GM12878 (cell line): ENCODE measurements at regions not wholly inside any gene's neighbourhood (a gene's known extent, or its start where the extent isn't known, plus 50 kb on each side); places are given as distances from the start of the nearest gene placed in this dataset.

ENCODE experiments used
- ATAC-seq: fragments of 200-7000 bp; cut with Tn5 transposase; 3 replicates; pipeline ENCODE4 v1.9.1; 2020; ENCODE audit warnings: mild to moderate bottlenecking, moderate library complexity
- BruUV-seq: library from RNA; stranded (reverse); fragments of 400-500 nt; replicated peaks from 2 replicates; lab custom pipeline; 2021; lab: Mats Ljungman, UMichigan
- CTCF ChIA-PET: fragments of 300-600 bp; sonication (Branson Sonifier 250); formaldehyde crosslinking; extraction: SDS; loops from one replicate; lab custom pipeline; 2021; ENCODE audit warnings: inconsistent platforms; lab: Yijun Ruan, JAX
- POLR2A ChIA-PET: fragments of 350-600 bp; formaldehyde crosslinking; extraction: SDS; loops from one replicate; lab custom pipeline; 2021; ENCODE audit warnings: inconsistent platforms; lab: Charles Lee
- RAD21 ChIA-PET: fragments of 300-600 bp; sonication (Branson Sonifier 250); formaldehyde crosslinking; loops from one replicate; lab custom pipeline; 2023; ENCODE audit warnings: antibody characterized with exemption; ENCODE audit not compliant: unreplicated experiment; lab: Charles Lee
- SMC1A ChIA-PET: fragments of 300-600 bp; sonication (Branson Sonifier 250); formaldehyde crosslinking; loops from one replicate; lab custom pipeline; 2023; ENCODE audit not compliant: unreplicated experiment, uncharacterized antibody; lab: Charles Lee
- DNase-seq: peaks from one replicate; pipeline ENCODE4 v3.0.0-alpha.2; 2011; ENCODE audit warnings: low read depth, low spot score
- FAIRE-seq: peaks from 3 replicates; lab custom pipeline; 2011; peaks lifted over from hg19 to GRCh38; lab: Jason Lieb, UNC
- H2AFZ ChIP-seq: 2 replicates; pipeline ENCODE4 v1.6.0; 2011; ENCODE audit warnings: low read depth, low read length, control low read depth; ENCODE audit not compliant: control insufficient read depth
- H3K27ac ChIP-seq: 2 replicates; pipeline ENCODE4 v1.5.1; 2011; ENCODE audit warnings: control low read depth; ENCODE audit not compliant: control insufficient read depth, insufficient read depth
- H3K27me3 ChIP-seq, 2 experiments: replicated peaks in 1 of 2; 2 replicates each; pipeline versions ENCODE4 v1.6.0 to v1.6.1; 2011; ENCODE audit warnings: low read length in 1 of 2; ENCODE audit not compliant: control insufficient read depth in 2 of 2, insufficient read depth in 2 of 2
- H3K36me3 ChIP-seq, 2 experiments: 2 replicates each; pipeline ENCODE4 v1.5.1; 2011; ENCODE audit warnings: low read length in 1 of 2; ENCODE audit not compliant: control insufficient read depth in 2 of 2, insufficient read depth in 2 of 2
- H3K4me1 ChIP-seq: 2 replicates; pipeline ENCODE4 v1.6.1; 2011; ENCODE audit warnings: mild to moderate bottlenecking, low read length, moderate library complexity, mixed read lengths; ENCODE audit not compliant: control insufficient read depth, insufficient read depth
- H3K4me2 ChIP-seq: 2 replicates; pipeline ENCODE4 v1.6.0; 2011; ENCODE audit warnings: control low read depth; ENCODE audit not compliant: control insufficient read depth, insufficient read depth
- H3K4me3 ChIP-seq: fragments of 200-600 bp; sonication (generic); 2 replicates; pipeline ENCODE4 v1.5.1; 2016
- H3K79me2 ChIP-seq: 2 replicates; pipeline ENCODE4 v1.6.0; 2011; ENCODE audit warnings: low read length; ENCODE audit not compliant: control insufficient read depth, insufficient read depth
- H3K9ac ChIP-seq: 2 replicates; pipeline ENCODE4 v1.8.0; 2011; ENCODE audit warnings: low read length, control low read depth, mixed read lengths; ENCODE audit not compliant: control insufficient read depth, insufficient read depth
- H3K9me3 ChIP-seq: replicated peaks from 3 replicates; pipeline ENCODE4 v1.5.1; 2011; ENCODE audit warnings: mild to moderate bottlenecking, low read length; ENCODE audit not compliant: control insufficient read depth, insufficient read depth
- H4K20me1 ChIP-seq: 2 replicates; pipeline ENCODE4 v1.6.0; 2011; ENCODE audit not compliant: control insufficient read depth, insufficient read depth
- ASH2L ChIP-seq: fragments of 300-600, 200-600 bp; sonication (generic); IDR thresholded peaks from 2 replicates; pipeline ENCODE4 v1.6.1; 2017; ENCODE audit warnings: low read depth, mild to moderate bottlenecking, borderline replicate concordance
- CBX3 ChIP-seq: fragments of 200-600 bp; sonication (generic); IDR thresholded peaks from 2 replicates; pipeline ENCODE4 v1.6.1; 2016; ENCODE audit warnings: low read depth, borderline replicate concordance
- MYC ChIP-seq: IDR thresholded peaks from 2 replicates; pipeline ENCODE4 v1.6.1; 2011; ENCODE audit warnings: mild to moderate bottlenecking, low read length, moderate library complexity, inconsistent platforms; ENCODE audit not compliant: insufficient read depth, insufficient replicate concordance, insufficient read length, severe bottlenecking
- RBBP5 ChIP-seq: fragments of 200-600 bp; sonication (generic); conservative IDR thresholded peaks from 2 replicates; pipeline ENCODE4 v1.6.1; 2016
- RUNX3 ChIP-seq: IDR thresholded peaks from 2 replicates; pipeline ENCODE4 v1.6.1; 2012; ENCODE audit warnings: low read length, inconsistent platforms
- SIN3A ChIP-seq: IDR thresholded peaks from 2 replicates; pipeline ENCODE4 v1.6.1; 2012; ENCODE audit warnings: low read depth, low read length, improper control_type of control experiment
- WRNIP1 ChIP-seq: IDR thresholded peaks from 2 replicates; pipeline ENCODE4 v1.6.1; 2011; ENCODE audit warnings: low read depth, low read length, improper control_type of control experiment, borderline replicate concordance
- ZBTB33 ChIP-seq: fragments of 450-650 bp; IDR thresholded peaks from 2 replicates; pipeline ENCODE4 v1.6.1; 2017; ENCODE audit warnings: mild to moderate bottlenecking
- ZBTB40 ChIP-seq: fragments of 450-650 bp; IDR thresholded peaks from 2 replicates; pipeline ENCODE4 v1.6.1; 2016; ENCODE audit warnings: mild to moderate bottlenecking, moderate library complexity, borderline replicate concordance
- in situ Hi-C: fragments of 300-500 bp; cut with MboI; formaldehyde crosslinking; loops from 9 replicates; pipeline ENCODE4 v1.14.3; 2018; ENCODE audit warnings: mixed read lengths
- intact Hi-C: fragments of 100-400 bp; cut with micrococcal nuclease; formaldehyde crosslinking; loops from one replicate; pipeline ENCODE4 v1.14.2; 2022; ENCODE audit not compliant: unreplicated experiment
- TF ChIP-seq, protein P1 (sequence below): fragments of 450-650 bp; IDR thresholded peaks from 2 replicates; pipeline ENCODE4 v1.6.1; 2018; ENCODE audit warnings: borderline replicate concordance, mild to moderate bottlenecking; ENCODE audit not compliant: partially characterized antibody

GRCh38 chr2:196226058-196226706, 54.8 kb upstream of the STK17B start:
- no peak for DNase-seq
- peaks cover 2 to 10% of the 10 kb centered on the region in 2 experiments; a peak in 3 of 4 replicates for H3K36me3 ChIP-seq
- intact Hi-C loops (no loop called here), in situ Hi-C loops (no loop called here)
- H2AFZ ChIP-seq, result no peak overlapping the region
- no TSS peak for BruUV-seq
- no peak overlapping the region for H3K4me3 ChIP-seq
- no peak overlapping the region for H3K27ac ChIP-seq
- ChIA-PET CTCF (no interaction called here), RAD21 (no interaction called here), SMC1A (interaction anchor here (0.6 to 9.6 kb wide), 6 partner anchors 6 to 50 kb away, joined by 3 to 95 read pairs (median 4); no protein-coding TSS in a partner anchor), POLR2A (no interaction called here)
- no peaks in the 10 kb centered on the region for H3K79me2 ChIP-seq
- no peaks in the 10 kb centered on the region for H3K27me3 ChIP-seq
- ATAC-seq, result no peak
- H3K4me1 ChIP-seq, result no peaks in the 10 kb centered on the region
- no peaks in the 10 kb centered on the region; the same call in 1 of the 3 replicates for H3K9me3 ChIP-seq
- H3K4me2 ChIP-seq, result no peak overlapping the region
- TF ChIP-seq ZBTB40 (no peak), WRNIP1 (no peak), ASH2L (no peak), CBX3 (no peak), ZBTB33 (no peak), SIN3A (no peak), MYC (no peak), RBBP5 (no peak), RUNX3 (no peak)
- TF ChIP-seq, protein P1, sequence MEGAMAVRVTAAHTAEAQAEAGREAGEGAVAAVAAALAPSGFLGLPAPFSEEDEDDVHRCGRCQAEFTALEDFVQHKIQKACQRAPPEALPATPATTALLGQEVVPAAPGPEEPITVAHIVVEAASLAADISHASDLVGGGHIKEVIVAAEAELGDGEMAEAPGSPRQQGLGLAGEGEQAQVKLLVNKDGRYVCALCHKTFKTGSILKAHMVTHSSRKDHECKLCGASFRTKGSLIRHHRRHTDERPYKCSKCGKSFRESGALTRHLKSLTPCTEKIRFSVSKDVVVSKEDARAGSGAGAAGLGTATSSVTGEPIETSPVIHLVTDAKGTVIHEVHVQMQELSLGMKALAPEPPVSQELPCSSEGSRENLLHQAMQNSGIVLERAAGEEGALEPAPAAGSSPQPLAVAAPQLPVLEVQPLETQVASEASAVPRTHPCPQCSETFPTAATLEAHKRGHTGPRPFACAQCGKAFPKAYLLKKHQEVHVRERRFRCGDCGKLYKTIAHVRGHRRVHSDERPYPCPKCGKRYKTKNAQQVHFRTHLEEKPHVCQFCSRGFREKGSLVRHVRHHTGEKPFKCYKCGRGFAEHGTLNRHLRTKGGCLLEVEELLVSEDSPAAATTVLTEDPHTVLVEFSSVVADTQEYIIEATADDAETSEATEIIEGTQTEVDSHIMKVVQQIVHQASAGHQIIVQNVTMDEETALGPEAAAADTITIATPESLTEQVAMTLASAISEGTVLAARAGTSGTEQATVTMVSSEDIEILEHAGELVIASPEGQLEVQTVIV, result no peak
- no peak for FAIRE-seq
- no peak overlapping the region for H3K9ac ChIP-seq
- H4K20me1 ChIP-seq, result no peaks in the 10 kb centered on the region
